NAMALWA (cell line): ENCODE measurements at regions not wholly inside any gene's neighbourhood (a gene's known extent, or its start where the extent isn't known, plus 50 kb on each side); places are given as distances from the start of the nearest gene placed in this dataset.

Experiments used
- DNase-seq: peaks from one replicate; pipeline ENCODE4 v3.0.0-alpha.2; 2015; ENCODE audit warnings: low spot score

DNA sequence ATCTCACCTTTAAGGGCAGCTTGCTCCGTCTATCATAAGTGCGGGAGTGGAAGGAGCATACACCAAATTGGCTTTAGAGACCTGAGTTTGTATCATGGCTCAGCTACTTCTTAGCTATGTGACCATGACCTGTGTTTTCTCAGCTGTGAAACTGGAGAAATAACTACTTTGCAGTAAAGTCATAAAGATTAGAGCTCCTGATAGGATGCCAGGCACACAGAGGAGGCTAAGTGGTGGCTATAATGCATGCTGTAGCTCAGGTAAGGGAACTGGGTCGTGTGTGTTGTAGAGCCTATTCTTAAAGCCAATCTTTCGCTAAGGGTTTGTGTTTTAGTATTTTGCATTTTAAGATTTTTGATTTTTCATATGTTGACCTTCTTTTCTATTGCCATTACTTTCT, 451.5 kb upstream of the MAN1A1 start:
- DNase-seq: no peak

GRCh38 chr6:119800526-119800925, 451.0 kb upstream of the MAN1A1 start:
- DNase-seq: no peak

DNA sequence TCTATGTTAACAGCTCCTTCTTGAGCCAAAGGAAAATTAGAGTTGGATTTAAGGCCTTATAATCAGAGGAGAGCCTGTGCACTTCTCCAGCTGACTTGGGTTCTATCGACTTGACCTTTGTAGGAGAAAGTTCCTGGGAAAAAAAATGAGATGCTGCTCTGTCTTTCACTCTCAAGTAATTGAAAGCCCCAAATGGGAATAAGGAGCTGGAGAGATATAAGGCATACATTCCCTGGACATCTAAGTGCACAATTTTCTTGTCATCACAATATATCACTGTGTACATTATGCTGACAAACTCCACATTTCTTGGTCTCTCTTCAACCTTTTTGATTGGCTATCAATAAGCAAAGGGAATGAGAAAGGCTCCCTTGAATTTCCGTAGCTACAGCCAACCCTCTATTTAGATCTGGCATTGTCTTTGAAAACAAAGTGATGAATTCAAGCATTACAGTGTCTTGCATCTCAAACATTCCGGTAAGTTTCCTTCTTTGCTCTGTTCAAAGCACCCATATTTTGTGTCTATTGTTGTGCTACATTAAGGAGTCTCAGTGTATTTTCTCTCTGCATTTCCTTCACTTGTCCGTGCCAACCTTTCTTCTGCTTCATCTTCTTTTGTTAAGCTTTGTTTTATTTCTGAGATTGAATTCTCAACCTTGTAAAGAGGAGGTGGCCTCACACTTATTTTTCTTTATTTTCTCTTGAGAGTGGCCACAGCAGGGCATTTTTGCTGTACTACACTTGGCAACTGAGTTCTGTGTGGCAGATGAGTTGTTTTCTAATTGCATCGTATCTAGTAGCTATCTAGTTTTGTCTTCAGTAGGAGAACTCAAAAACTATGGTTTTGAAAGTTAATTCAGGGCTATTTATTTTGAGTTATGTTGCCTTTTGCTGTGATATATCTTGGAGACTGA, 450.3 kb upstream of the MAN1A1 start:
- DNase-seq: no peak

GRCh38 chr6:119791736-119792135, 442.2 kb upstream of the MAN1A1 start:
- DNase-seq: no peak

DNA sequence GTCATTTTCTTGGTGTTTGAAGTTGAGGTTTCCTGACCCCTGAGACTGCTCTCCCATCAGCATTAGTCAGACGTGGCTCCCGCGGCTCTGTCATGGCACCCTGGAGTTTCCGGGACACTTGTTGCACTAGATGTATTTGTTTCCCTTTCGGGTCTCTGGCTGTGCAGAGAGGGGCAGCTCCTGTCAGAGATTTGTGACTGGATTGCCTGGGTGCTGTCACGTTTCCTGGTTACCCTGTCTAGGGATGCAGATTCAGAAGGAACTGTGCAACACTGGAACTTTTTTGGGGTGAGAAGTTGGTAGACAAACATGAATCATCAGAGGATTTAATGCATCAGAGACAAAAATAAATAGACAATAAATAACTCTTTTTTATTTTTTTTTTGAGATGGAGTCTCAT, 431.8 kb upstream of the MAN1A1 start:
- DNase-seq: no peak

DNA sequence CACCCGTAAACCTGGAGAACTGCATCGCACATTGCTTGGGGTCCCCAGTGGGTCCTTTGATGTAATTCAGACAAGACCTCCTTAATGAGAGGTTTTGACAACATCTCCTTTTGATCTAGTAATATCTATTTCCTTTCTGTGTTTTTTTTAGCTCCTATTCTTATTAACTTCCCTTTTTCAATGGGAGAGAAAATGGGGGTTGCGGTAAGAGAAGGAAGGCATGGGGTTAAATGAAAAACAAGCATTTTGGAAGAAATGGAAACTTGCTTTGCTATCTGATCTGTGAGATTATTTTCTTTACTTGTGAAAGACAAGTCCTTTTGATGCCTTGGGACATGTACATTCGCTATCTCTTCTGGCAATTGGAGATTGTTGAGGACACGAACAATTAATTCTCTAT, 418.6 kb upstream of the MAN1A1 start:
- DNase-seq: no peak

GRCh38 chr6:119764927-119765681, 415.5 kb upstream of the MAN1A1 start:
- DNase-seq: no peak

GRCh38 chr6:119760046-119760445, 410.5 kb upstream of the MAN1A1 start:
- DNase-seq: no peak

- DNase-seq: no peak
These were observed 408.8 kb upstream of the MAN1A1 start for GRCh38 chr6:119758385-119758784.

- no peak for DNase-seq
These were observed 407.9 kb upstream of the MAN1A1 start for GRCh38 chr6:119757467-119757866.

- DNase-seq: peak; percentile 83
These were observed 399.8 kb upstream of the MAN1A1 start for GRCh38 chr6:119749335-119749734.

GRCh38 chr6:119748535-119748934, 399.0 kb upstream of the MAN1A1 start:
- peak; percentile 21 for DNase-seq

GRCh38 chr6:119742188-119742803, 392.7 kb upstream of the MAN1A1 start:
- DNase-seq: peak; percentile 85

DNA sequence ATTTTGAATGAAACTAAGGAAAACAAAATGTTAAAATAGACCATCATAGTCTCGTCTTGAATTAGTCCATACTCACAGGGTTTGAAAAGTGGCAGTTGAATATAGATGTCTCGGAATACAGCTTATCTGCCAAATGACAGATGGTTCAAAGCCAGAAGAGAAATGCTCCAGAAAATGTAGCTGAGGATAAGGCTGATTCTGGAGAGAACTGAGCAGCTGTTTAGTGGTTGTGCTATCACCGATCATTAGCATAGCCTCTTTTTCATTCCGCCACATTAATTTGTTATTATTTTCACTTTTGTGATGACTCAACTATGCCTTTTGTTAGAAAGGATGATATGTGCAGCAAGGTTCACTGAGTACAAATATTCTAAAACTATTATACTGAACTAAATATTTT, 390.2 kb upstream of the MAN1A1 start:
- DNase-seq: no peak

DNA sequence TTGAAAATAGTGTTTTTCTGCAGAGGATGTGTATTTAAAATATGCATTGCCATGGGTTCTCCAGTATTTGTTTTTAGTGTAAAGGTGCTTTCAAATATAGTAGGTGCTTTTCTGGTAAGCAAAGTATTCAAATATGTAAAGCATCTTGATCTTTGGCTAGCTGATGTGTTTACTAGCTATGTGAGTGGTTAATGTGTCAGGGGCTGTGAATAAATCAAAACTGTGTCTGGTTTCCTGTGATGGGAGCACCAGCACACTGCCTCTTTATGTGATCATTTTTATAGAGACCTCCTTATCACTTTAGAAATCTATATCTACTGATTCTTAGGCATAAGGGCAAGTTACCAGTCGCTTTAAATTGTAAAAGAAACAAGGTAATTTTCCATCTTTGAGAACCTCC, 388.9 kb upstream of the MAN1A1 start:
- peak; percentile 13 for DNase-seq

GRCh38 chr6:119736296-119737021, 386.9 kb upstream of the MAN1A1 start:
- DNase-seq: no peak

GRCh38 chr6:119735530-119735929, 386.0 kb upstream of the MAN1A1 start:
- DNase-seq: no peak

GRCh38 chr6:119734227-119734626, 384.7 kb upstream of the MAN1A1 start:
- no peak for DNase-seq

- DNase-seq: no peak
These were observed 379.4 kb upstream of the MAN1A1 start for GRCh38 chr6:119728935-119729334.

GRCh38 chr6:119728220-119728750, 378.7 kb upstream of the MAN1A1 start:
- no peak for DNase-seq

DNA sequence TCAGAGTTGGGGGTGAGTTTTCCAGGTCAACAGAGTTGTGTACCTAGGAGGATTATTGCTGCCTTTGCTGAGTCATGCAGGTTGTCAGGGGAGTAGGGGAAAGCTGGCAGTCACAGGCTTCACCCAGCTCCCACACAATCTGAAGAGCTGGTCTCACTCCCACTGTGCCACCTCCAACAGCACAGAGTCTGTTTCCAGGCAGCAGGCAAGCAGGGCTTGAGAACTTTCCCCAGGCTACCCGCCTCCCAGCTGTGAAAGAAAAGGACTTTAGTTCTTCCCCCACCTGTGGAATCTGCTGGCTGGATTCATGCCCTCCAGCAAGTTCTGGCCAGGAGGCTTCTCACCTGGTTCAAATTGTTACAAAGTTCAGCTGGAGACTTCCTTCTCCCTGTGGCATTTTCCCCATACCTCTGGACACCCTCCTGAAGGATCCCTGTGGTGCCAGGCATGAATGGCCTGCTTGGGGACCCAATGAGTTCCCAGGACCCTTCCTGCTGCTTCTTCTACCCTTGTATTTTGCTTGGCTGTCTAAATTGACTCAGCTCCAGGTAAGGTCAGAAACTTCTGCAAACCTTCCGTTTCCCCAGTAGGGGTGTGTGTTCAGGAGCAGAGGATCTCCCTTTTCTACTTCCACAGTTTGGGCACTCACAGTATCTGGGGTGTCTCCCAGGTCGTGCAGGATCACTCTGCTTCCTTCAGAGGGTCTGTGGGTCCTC, 378.1 kb upstream of the MAN1A1 start:
- DNase-seq: no peak
